Lower lobe of right lung (tissue), 2 donors: ENCODE measurements at regions not wholly inside any gene's neighbourhood (a gene's known extent, or its start where the extent isn't known, plus 50 kb on each side); places are given as distances from the start of the nearest gene placed in this dataset.

Source experiments
- ATAC-seq, 2 donors: fragments of 200-7000 bp; cut with Tn5 transposase; one replicate each; pipeline ENCODE4 v1.9.1; 2020 to 2022; ENCODE audit warnings: mild to moderate bottlenecking in 2 of 2, moderate library complexity in 2 of 2
- DNase-seq: peaks from one replicate; pipeline ENCODE4 v3.0.0-alpha.2; 2020
- H3K27ac ChIP-seq: fragments of 200-600 bp; one replicate; pipeline ENCODE4 v1.8.0; 2022
- H3K27me3 ChIP-seq: fragments of 200-600 bp; one replicate; pipeline ENCODE4 v1.8.0; 2022; ENCODE audit warnings: low read depth
- H3K36me3 ChIP-seq: fragments of 200-600 bp; one replicate; pipeline ENCODE4 v1.8.0; 2022; ENCODE audit warnings: mild to moderate bottlenecking
- H3K4me1 ChIP-seq: fragments of 200-600 bp; one replicate; pipeline ENCODE4 v1.8.0; 2022
- H3K4me3 ChIP-seq: fragments of 200-600 bp; one replicate; pipeline ENCODE4 v1.8.0; 2022; ENCODE audit warnings: mild to moderate bottlenecking
- H3K9me3 ChIP-seq: fragments of 200-600 bp; one replicate; pipeline ENCODE4 v1.8.0; 2022
- intact Hi-C: fragments of 100-400 bp; cut with DNase I; formaldehyde crosslinking; loops from one replicate; pipeline ENCODE4 v1.11.0; 2022
- TF ChIP-seq, protein P1 (sequence below): fragments of 200-600 bp; IDR thresholded peaks from one replicate; pipeline ENCODE4 v1.8.0; 2022; ENCODE audit warnings: antibody characterized with exemption, mild to moderate bottlenecking
- donor health status: DM: no; HTN: yes; CAD: no; lungs with severe emphysema.

- Histone ChIP-seq H3K27ac (no peak overlapping the region), H3K27me3 (no peaks in the 10 kb centered on the region), H3K4me1 (no peaks in the 10 kb centered on the region), H3K9me3 (no peaks in the 10 kb centered on the region), H3K36me3 (no peaks in the 10 kb centered on the region), H3K4me3 (no peak overlapping the region)
- intact Hi-C loops = no loop called here
- DNase-seq (no peak), ATAC-seq (peak; percentile 90)
- TF ChIP-seq, protein P1, sequence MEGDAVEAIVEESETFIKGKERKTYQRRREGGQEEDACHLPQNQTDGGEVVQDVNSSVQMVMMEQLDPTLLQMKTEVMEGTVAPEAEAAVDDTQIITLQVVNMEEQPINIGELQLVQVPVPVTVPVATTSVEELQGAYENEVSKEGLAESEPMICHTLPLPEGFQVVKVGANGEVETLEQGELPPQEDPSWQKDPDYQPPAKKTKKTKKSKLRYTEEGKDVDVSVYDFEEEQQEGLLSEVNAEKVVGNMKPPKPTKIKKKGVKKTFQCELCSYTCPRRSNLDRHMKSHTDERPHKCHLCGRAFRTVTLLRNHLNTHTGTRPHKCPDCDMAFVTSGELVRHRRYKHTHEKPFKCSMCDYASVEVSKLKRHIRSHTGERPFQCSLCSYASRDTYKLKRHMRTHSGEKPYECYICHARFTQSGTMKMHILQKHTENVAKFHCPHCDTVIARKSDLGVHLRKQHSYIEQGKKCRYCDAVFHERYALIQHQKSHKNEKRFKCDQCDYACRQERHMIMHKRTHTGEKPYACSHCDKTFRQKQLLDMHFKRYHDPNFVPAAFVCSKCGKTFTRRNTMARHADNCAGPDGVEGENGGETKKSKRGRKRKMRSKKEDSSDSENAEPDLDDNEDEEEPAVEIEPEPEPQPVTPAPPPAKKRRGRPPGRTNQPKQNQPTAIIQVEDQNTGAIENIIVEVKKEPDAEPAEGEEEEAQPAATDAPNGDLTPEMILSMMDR = no peak
Observed at GRCh38 chrX:40996886-40997530, 88.2 kb upstream of the USP9X start.

- DNase-seq = no peak
- Histone ChIP-seq H3K4me1 (no peaks in the 10 kb centered on the region), H3K4me3 (no peak overlapping the region), H3K27ac (no peak overlapping the region), H3K36me3 (no peaks in the 10 kb centered on the region), H3K27me3 (no peaks in the 10 kb centered on the region), H3K9me3 (no peaks in the 10 kb centered on the region)
- intact Hi-C loops = no loop called here
- TF ChIP-seq, protein P1 = no peak
- no peak for ATAC-seq
Observed at GRCh38 chrX:40998123-40998522, 87.1 kb upstream of the USP9X start.

DNA sequence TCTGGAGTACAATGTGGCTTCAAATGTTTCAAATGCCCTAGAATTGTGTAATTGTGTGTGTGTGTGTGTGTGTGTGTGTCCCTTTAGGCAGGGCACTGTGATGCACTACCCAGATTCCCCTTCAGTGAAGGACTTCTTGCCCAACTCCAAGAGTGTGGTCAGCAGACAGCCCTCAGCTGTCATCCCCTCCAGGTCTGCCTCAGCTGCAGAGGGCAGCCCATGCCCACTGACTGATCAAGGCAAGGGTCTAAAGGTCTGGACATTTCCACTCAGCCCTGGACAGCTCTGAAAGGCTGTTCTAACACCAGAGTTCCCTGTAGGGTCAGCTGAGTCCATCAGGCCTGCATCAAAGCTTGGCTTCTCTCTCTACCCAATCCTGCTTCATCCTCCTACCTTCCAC, 83.9 kb upstream of the USP9X start:
- no peak overlapping the region for H3K27ac ChIP-seq
- H3K4me3 ChIP-seq = no peak overlapping the region
- TF ChIP-seq, protein P1 = no peak
- peak in 1 of 2 donors; percentile 22 for ATAC-seq
- H3K27me3 ChIP-seq = no peaks in the 10 kb centered on the region
- intact Hi-C loops = no loop called here
- no peaks in the 10 kb centered on the region for H3K36me3 ChIP-seq
- H3K9me3 ChIP-seq = no peaks in the 10 kb centered on the region
- no peak for DNase-seq
- no peaks in the 10 kb centered on the region for H3K4me1 ChIP-seq

GRCh38 chrX:41002026-41002425, 83.2 kb upstream of the USP9X start:
- TF ChIP-seq, protein P1 = no peak
- DNase-seq = no peak
- H3K4me3 ChIP-seq = no peak overlapping the region

GRCh38 chrX:41003506-41004270, 81.6 kb upstream of the USP9X start:
- Histone ChIP-seq H3K36me3 (no peaks in the 10 kb centered on the region), H3K4me3 (no peak overlapping the region), H3K9me3 (no peaks in the 10 kb centered on the region), H3K27me3 (no peaks in the 10 kb centered on the region), H3K27ac (no peak overlapping the region), H3K4me1 (no peaks in the 10 kb centered on the region)
- intact Hi-C loops = no loop called here
- ATAC-seq (no peak), DNase-seq (no peak)
- TF ChIP-seq, protein P1 = no peak

More at GRCh38 chrX:41002026-41002425, 83.2 kb upstream of the USP9X start:
- H3K4me1 ChIP-seq = no peaks in the 10 kb centered on the region
- H3K36me3 ChIP-seq = no peaks in the 10 kb centered on the region
- no peaks in the 10 kb centered on the region for H3K27me3 ChIP-seq
- no peaks in the 10 kb centered on the region for H3K9me3 ChIP-seq
- ATAC-seq = no peak
- intact Hi-C loops = no loop called here
- no peak overlapping the region for H3K27ac ChIP-seq
